GM12864 (cell line): ENCODE measurements at regions not wholly inside any gene's neighbourhood (a gene's known extent, or its start where the extent isn't known, plus 50 kb on each side); places are given as distances from the start of the nearest gene placed in this dataset.
A peak's percentile ranks its signal among the peaks of the same experiment; 100 is the strongest.

ENCODE experiments used
- DNase-seq: peaks from one replicate; pipeline ENCODE4 v3.0.0-alpha.2; 2011; ENCODE audit warnings: low read depth
- H3K4me3 ChIP-seq: 2 replicates; pipeline ENCODE4 v1.5.1; 2011; ENCODE audit warnings: mild to moderate bottlenecking, low read depth, low read length, control low read depth
- TF ChIP-seq, protein P1 (sequence below): IDR thresholded peaks from 2 replicates; pipeline ENCODE4 v1.5.1; 2011; ENCODE audit warnings: low read depth, mild to moderate bottlenecking, moderate library complexity, low read length, control low read depth, inconsistent platforms; ENCODE audit errors: missing control alignments

DNA sequence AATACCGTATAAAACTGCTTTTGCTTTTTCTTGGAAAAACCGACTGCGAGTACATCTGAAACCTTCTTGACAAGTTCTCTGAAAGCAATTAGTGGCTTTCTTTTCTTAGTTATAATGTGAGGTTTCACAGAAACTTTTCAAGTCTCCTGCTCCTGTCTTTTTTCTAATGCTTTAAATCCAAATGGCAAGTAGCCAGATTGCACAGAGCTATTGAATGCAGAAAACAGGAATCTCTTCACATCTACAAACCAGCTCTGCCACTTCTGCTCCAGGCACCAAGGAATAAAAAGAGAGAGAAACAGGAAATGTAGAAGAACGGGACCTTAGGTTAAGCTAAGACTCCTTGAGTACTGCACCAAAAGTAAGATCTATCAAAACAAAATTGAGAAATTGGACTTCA lies 267.3 kb upstream of the TET2 start:
- no peak for DNase-seq
- TF ChIP-seq, protein P1, sequence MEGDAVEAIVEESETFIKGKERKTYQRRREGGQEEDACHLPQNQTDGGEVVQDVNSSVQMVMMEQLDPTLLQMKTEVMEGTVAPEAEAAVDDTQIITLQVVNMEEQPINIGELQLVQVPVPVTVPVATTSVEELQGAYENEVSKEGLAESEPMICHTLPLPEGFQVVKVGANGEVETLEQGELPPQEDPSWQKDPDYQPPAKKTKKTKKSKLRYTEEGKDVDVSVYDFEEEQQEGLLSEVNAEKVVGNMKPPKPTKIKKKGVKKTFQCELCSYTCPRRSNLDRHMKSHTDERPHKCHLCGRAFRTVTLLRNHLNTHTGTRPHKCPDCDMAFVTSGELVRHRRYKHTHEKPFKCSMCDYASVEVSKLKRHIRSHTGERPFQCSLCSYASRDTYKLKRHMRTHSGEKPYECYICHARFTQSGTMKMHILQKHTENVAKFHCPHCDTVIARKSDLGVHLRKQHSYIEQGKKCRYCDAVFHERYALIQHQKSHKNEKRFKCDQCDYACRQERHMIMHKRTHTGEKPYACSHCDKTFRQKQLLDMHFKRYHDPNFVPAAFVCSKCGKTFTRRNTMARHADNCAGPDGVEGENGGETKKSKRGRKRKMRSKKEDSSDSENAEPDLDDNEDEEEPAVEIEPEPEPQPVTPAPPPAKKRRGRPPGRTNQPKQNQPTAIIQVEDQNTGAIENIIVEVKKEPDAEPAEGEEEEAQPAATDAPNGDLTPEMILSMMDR = no peak
- no peak overlapping the region for H3K4me3 ChIP-seq

DNA sequence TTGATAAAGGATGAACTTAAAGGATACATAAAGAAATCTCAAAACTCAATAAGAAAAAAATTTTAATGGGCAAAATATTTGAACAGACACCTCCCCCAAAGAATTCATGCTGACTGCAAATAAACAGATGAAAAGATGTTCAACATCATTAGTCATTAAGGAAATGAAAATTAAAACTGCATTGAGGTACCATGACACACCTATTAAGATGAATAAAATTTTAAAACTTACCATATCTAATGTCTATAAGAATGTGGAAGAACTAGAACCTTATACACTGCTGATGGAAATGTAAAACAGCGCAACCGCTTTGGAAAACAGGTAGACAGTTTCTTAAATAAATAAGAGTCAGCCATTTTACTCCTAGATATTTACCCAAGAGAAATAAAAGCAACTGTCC lies 266.8 kb upstream of the TET2 start:
- H3K4me3 ChIP-seq = no peak overlapping the region
- TF ChIP-seq, protein P1 = no peak
- DNase-seq = no peak

DNA sequence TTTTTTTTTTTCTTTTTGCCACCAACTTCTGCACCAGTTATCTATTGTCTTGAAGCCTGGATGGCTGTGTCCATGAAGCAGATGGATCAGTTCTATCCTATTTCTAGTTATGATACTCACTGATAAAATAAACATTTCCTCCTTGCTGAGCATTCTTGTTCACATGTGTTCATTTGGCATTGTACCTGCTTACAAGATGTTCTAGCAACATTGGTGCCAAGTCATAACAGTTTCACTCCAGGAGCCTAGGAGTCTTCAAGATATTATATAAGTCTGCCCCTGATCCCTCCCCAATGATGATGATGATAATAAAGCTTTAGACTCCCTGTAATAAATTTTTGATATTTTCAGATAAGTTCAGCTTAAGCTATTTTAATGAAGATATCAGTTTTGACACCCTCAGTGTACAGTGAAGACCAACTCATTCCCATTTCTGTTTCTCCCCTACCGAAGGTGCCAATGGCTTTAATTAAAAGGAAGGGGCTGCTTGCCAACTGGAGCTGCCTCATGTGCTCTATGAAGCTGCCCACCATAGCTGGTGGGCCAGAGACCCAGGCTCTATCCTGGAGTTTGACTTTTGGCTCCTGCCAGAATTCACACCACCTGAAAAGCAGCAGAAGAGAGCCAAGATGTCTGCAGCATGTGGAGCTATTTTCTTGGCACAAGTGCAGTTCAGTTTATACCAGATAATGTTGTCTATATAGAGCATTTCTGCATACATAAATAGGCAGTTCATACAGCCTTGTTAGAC lies 265.4 kb upstream of the TET2 start:
- TF ChIP-seq, protein P1 = no peak
- DNase-seq = no peak
- no peak overlapping the region for H3K4me3 ChIP-seq

DNA sequence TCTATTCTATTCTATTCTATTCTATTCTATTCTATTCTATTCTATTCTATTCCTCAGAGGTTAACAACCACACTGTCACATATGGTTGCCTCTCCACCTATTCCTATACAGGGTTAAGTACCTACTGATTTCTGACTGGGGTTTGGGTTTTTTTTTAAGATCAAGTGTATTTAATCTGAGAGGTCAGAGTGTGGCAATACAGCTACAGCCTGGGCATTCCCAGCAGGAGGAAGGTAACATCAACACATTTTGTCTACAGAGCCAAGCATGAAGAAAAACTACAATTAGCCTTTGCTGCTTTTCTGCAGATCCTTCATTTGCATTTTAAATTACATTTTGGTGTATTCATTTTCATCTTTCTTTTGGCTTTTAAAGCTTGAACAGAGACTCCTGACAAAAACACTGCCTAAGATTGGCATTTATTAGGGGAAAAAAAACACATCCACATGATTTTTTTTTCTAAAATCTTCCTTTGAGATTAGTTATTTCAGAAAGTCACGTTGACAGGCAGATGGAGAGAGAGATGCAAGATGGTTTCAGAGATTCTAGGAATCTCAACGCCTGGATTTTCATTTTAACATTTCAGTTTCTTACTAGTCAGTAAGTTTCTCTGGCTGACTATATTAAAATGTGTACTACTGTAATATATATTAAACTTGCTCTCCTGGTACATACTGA lies 255.9 kb upstream of the TET2 start:
- TF ChIP-seq, protein P1 = no peak
- H3K4me3 ChIP-seq = no peak overlapping the region

DNA sequence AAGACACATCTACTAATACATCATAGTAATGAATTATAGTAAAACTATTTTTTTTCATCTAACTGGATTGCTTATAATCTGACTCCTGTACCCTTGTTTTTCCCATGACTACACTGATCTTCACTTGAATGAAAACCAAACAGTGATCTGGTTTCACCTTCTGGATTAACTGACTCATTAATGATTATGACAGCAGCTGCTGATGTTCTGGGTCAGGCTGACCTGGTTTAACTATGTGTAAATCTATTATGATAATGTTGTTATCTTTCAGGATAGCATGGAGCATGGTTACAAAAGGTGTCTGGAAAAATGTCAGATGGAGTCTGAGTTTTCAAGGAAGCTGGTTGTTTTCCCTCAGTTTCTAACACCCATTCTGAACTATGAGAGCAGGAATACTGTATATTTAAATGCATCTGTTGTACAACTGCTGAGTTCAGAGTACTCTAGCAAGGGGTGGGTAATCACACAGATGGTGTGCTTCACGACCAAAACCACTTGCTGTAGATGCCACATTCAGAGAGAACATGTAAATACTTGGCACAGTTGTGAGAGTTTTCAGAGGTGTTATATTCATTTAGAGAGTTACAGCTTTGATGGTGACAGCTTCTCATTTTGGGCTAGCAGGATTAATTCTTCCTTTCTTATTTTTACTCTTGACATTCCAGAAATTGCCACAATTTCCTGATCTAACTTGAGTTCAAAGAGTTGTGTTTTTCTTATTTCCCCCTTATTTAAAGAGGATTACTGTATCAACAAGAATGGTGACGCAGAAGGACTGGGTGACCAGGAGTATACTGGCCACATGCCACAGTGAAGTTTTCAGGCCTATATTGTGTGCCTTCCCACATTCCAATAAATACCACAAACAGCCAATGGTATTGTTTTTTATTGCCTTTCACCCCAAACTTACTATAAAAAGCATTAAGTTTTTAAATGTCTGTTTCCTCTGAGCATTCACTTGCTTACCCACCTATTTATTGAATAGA lies 249.7 kb upstream of the TET2 start:
- TF ChIP-seq, protein P1 = no peak
- H3K4me3 ChIP-seq = no peak overlapping the region
- peak; percentile 8 for DNase-seq

More for the DNA sequence above, 255.9 kb upstream of the TET2 start:
- DNase-seq = no peak

DNA sequence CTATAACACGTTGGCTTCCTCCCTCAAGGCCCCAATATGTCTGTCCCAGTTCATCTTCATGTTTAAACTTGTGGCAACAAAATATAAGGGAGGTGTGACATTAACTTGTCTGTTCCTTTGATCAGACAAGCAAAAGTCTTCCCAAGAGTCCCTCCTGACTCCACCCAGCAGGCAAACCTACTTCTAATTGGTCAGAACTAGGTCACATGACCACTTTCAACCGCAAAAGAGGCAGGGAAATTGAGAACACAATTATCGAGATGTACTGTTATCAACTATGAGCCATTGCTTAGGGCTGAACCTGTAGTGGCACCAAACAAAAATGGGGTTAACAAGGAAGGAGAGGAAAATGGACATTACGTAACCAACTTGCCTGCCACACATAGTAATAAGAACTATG lies 246.8 kb upstream of the TET2 start:
- no peak for DNase-seq
- H3K4me3 ChIP-seq = no peak overlapping the region
- TF ChIP-seq, protein P1 = no peak
